ENCODE measurements at regions not wholly inside any gene's neighbourhood (a gene's known extent, or its start where the extent isn't known, plus 50 kb on each side); places are given as distances from the start of the nearest gene placed in this dataset.

GRCh38 chr1:209232759-209233158 lies 350.8 kb upstream of the CAMK1G start:
- intact Hi-C loops (cut with micrococcal nuclease): no loop called here

DNA sequence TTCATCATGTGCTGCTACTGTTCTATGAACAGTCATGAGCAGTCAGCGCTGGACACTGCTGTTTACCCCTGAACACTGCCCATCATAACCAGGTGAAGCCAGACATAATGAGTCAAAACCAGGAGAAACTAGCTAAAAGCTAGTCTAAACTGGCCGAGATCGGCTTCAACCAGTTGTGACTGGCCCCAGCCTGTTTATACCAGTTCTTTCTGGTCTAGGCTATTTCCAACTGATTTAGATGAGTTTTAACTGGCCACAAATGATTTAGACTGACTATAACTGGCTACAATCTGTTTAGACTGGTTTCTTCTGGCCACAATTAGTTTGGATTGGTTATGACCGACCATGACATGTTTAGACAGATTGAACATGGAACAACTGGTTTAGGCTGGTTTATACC lies 348.3 kb upstream of the CAMK1G start:
- intact Hi-C loops (cut with micrococcal nuclease): no loop called here

GRCh38 chr1:209238356-209238755 lies 345.2 kb upstream of the CAMK1G start:
- intact Hi-C loops (cut with micrococcal nuclease): no loop called here

DNA sequence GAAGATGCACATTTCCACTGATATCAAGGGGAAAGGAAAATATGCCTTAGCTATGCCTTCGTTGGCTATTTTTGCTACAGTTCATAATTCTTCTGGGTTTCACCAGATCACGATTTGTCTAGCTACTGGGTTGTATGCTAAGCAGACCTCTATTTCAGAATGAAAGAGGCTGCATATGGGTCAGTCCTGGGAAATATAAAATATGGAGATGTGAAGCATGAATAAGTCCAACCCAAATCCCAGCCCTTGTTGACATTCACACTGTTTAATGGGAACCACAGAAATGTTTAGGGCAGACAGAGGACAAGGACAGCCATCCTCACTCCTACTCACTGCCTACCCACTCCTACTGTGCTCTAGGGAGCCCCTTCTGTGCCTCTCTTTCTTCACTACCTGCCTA lies 343.2 kb upstream of the CAMK1G start:
- intact Hi-C loops (cut with micrococcal nuclease): no loop called here

DNA sequence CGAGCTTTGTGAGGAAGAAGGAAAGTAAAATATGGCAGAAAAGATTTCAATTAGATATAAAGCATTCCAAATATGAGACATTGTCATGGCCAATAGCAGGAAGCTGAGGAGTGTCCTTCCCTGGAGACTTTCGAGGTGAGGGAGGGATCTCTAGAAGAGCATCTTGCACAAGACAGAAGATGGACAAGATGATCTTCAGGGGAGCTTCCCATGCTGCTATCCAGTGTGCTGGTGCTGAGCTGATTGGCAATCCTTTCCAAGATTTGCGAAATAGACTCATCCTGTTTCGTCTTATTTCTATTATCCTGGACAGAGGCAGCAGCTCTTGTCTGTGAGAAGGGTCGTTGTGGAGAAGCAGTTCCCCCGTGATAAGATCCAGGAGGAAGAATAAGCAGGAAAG lies 342.0 kb upstream of the CAMK1G start:
- intact Hi-C loops (cut with micrococcal nuclease): no loop called here

- intact Hi-C loops (cut with micrococcal nuclease): loop anchor here (2.0 kb wide), 1 partner anchor 46 kb away; no protein-coding TSS in a partner anchor
Measured at GRCh38 chr1:209248649-209249279, 334.8 kb upstream of the CAMK1G start.

GRCh38 chr1:209249280-209249670 lies 334.2 kb upstream of the CAMK1G start:
- intact Hi-C loops (cut with micrococcal nuclease): loop anchor here (2.0 kb wide), 1 partner anchor 46 kb away; no protein-coding TSS in a partner anchor

DNA sequence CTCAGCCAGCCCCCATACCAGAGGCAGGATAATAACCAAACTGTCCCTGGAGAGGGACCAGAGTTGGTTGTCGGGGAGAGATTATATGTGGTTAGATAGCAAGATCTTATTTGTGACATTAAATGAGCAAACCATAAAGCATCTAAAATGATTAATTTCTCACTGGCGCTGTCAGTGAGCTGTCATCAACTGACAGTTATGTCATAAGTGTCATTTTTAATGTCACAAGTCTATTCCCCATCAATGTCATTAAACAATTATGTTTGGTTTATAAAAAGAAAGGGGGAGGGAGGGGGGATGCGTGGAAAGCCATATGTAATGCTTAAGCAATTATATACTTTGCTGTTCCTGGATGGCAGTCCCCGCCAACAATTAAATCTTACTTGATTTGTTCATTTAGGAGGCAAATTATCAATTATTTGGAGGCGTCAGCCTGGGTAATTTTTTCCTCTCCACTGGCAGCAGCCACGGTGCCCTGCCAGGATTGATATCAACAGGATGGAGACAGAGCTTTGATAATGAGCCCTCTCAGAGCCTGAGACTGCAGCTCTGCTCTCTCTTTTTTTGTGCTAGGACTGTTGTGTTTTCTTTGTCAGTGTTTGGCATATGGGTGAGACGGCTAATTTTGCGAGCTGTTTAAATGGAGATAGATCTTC lies 333.6 kb upstream of the CAMK1G start:
- intact Hi-C loops (cut with micrococcal nuclease): loop anchor here (2.0 kb wide), 1 partner anchor 47 kb away; no protein-coding TSS in a partner anchor

DNA sequence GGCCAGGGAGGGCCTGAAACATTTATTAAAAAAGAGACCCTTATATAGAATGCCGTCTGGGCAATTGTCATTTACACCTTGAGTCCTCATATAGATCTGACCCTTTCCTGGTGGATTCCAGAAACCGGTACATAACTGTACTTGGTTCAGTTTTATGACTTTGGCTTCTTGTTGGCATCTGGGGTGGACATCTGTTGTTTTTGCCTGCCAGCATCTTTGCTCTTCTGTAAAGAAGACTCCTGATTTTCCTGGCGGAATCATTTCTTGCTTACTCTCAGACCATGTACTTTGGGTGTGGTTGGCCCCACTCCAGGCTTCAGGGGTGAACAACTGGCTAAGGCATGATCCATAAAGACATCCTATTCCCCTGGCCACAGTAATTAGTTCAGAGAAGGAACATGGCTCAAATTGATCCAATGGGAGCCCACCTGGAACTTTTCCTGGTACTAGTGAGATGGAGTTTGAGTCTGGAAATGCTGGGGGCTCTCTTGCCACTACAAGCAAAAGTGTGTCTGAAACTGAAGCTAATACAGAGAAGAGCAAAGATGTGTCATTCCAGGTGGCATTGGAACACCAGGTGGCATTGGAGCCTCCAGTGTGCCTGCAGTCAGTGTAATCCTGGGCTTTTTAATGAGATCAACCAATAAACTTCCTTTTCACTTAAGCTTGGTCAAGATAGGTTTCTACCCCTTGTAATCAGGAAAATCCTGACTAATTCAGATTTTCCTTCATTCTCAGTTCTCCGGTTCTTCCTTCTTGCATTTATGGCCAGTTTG lies 332.5 kb upstream of the CAMK1G start:
- intact Hi-C loops (cut with micrococcal nuclease): no loop called here

GRCh38 chr1:209256766-209257350 lies 326.7 kb upstream of the CAMK1G start:
- intact Hi-C loops (cut with micrococcal nuclease): no loop called here

- intact Hi-C loops (cut with micrococcal nuclease): no loop called here
Measured at GRCh38 chr1:209257454-209257853, 326.1 kb upstream of the CAMK1G start.

DNA sequence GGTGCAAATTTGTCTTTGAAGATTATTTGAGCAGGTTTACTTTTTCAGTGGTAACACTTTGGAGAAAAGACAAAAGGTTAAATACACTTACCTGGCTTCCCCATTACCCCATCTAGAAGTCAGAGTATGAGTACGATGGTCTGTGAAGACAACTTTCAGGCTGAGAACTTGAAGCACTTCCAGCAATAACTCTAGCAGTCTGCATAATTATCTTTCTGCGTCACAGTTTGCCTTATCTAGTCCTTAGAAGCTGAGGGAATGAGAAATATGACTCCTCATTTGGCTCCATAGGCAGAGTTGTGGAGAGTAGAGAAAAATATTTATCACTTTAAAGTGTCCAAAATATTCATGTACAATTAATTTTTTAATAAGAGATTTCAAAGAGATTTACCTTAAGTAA lies 323.4 kb upstream of the CAMK1G start:
- intact Hi-C loops (cut with micrococcal nuclease): no loop called here

GRCh38 chr1:209262631-209263030 lies 320.9 kb upstream of the CAMK1G start:
- intact Hi-C loops (cut with micrococcal nuclease): no loop called here

DNA sequence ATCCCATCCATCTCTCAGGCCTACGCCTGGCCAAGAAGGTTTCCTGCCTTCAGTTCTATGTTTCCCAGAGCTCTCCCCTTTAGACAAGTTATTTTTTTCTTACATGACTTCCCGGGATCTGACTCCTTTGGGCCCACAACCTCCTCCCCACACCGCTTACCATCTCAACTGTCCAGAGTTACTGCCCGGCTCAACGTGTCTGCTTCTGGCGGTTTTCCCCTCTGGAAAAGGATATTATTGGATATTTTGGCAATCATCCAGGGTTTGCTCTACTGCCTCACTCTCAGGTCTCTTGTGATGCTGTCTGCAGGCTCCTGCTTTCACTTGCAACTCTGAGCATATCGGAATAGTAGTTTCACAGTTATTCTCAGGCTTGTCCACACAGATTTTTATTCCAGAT lies 318.2 kb upstream of the CAMK1G start:
- intact Hi-C loops (cut with micrococcal nuclease): no loop called here

GRCh38 chr1:209266590-209267205 lies 316.8 kb upstream of the CAMK1G start:
- intact Hi-C loops (cut with micrococcal nuclease): no loop called here

DNA sequence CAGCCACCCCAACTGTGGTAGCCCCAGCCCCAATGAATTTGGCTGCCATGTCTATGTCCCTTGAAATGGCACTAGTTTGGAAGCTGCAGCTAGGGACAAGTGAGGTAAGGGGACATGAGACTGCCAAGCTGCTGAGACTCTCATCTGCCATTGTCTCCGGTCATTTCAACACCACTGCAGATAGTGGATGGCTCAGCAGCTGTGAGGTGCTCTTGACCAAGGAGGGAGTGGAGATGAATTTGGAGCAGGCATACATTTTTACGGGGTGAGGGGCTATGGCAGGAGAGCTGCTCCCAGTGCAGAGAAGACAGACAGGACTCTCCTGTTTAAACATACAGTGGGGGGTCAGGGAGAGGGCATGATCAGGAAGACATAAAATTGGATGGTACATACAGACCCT lies 315.5 kb upstream of the CAMK1G start:
- intact Hi-C loops (cut with micrococcal nuclease): no loop called here

- intact Hi-C loops (cut with micrococcal nuclease): no loop called here
Measured at GRCh38 chr1:209268479-209268878, 315.0 kb upstream of the CAMK1G start.

- intact Hi-C loops (cut with micrococcal nuclease): no loop called here
Measured at GRCh38 chr1:209276321-209276720, 307.2 kb upstream of the CAMK1G start.

DNA sequence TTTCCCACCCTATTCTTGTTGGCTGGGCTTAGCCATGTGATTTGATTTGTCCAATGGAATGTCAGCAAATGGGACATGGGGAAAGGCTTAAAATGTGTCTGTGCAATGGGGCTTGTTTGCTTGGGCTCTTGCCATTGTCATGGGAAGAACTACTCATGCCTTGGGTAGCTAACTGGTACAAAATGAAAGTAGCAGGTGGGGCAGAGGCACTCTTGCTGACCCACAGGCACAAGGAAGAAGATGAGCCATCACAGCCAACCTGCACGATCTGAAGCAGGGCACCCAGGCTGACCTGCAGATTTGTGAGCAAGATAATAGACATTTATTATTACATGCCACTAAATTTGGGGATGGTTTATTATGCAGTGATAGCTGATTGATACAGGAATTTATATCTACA lies 305.9 kb upstream of the CAMK1G start:
- intact Hi-C loops (cut with micrococcal nuclease): no loop called here

- intact Hi-C loops (cut with micrococcal nuclease): no loop called here
Measured at GRCh38 chr1:209291715-209292114, 291.8 kb upstream of the CAMK1G start.

DNA sequence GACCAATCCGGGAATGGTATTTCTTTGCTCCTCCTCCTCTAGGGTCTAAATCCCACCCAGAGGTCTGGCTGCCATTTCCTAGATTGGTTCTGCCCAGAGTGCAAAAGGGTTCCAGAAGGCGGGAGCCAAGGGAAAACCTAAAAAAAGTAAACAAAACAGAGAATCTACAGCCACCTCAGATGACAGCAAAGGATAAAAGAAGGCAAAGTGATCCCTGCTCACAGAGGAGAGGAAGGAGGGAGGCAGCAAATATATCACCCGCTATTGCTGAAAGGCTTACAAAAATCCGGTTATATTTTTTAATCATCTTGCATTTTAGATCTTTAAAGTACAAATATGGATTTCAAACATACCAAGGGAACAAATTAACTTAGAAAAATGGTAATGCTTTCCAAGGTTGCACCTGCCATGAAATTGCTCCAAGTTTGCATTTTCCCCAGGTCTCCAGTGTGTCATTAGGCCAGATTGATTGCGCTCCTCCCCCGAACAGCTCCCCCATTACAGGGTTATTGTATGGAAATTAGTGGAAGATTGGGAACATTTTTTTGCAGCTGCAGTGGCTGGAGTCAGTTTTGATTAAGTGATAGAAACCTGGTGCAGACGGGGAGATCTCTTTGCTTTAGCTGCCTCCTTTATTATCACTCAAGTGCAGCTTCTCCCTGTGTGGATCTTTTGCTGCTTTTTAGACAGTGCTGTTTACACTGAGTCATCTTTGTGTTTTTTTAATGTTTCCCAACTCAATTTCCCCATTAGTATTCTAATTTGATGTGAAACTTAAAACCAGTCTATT lies 280.5 kb upstream of the CAMK1G start:
- intact Hi-C loops (cut with micrococcal nuclease): no loop called here

Data from T-helper 2 cell treated with Interferon-gamma antibody and Interleukin-4, amounts not matched to agents 100 ng/mL and 5 ng/mL, for 36 hours (primary cell).